ENCODE measurements at regions not wholly inside any gene's neighbourhood (a gene's known extent, or its start where the extent isn't known, plus 50 kb on each side); places are given as distances from the start of the nearest gene placed in this dataset.

DNA sequence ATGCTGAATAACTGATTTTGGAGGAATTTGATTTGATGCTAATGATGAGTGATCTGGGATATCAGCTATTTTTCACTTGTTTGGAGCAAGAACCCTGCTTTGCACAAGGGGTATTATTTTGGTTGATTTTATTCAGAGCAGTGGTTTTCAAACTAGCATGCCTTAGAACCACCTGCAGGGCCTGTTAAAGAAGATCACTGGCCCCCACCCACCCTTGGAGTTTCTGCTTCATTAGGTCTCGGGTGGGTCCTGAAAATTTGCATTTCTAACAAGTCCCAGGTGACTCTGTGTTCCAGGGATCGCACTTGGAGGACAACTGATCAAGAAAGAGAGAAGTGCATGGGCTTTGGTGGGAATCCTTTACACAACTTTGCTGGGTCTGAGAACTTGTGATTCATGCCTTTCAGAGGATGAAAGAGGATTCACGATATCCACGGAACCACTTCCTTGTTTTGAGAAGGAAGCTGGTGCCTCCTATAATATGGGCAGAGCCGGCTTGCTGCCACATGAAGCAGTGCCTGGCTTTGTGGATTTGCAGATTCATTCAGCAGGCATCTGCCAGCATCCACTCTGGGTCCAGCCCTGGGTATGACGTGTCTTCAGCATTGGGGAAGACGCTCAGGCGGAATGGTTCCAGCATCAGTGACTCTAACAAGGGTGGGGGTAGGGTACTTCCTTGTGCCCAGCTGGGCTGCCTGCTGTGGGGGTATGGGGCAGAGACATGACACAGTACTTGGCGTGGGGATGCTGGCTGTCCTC is 106.6 kb upstream of the PITX1 start:
- DNase-seq = peak in 2 of 56 donors; percentile 6

DNA sequence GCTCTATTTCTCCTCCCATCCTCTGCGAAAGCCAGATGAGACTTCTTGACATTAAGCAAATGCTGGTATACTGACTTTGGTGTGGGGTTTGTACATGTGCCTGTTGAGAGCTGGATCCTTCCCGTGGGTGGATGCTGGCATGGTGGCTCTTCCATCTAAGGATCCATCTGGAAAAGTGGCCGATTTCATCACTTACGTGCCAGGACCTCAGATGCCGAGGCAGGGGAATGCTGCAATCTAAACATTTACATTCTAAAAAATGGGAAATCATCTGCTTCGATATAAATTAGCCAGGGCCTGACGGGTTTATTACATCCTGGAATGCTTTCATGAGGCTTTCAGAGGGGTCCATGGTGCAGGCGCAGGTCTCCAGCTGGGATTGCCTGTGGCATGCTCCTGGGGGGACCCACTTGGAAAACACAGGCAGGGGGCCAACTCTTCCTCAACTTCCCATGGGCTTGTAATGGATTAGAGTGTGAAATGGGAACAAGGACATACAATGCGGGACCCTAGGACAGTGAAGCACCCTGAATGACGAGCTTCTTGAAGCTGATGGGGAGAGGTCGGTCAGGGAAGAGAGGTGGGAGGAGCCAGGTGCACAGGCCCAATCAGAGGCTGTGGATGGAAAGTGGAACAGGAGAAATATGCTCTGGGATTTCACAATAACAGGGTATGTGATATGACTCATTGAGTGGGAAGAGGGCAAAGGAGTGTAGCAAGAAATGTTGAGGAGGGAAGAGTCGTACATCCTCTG is 105.5 kb upstream of the PITX1 start:
- peak in 1 of 56 donors; percentile 3 for DNase-seq

DNA sequence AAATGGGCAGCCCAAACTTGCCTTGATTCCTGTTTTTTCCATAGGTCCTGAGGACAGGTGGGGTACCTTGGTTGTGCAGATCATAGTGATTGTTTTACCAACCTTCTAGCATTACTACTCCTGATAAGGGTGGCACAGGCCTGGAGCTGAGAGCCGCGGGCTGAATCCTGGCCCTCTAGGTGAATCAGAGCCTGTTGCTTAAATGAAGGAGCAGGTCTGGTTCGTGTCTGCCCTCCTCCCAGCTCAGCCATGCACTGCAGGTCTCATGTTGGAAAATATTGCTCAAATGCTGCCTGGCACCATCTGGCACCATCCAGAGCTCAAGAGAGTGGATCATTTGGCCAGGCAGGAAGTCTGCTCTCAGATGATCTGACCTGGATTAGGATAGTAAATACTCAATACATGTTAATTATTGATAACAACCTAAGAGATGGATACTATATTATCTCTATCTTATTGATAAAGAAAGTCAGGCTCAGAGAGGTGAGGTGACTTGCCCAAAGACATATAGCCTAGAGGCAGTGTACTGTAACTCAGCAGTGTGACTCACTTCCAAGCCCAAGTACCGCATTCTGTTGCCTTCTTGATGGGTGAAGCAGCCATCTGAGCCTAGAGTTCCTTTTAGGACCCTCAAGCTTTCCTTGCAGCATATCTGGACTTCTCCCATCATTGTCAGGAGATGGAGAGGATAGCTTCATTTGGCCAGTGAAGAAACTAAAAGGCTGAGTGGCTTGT is 104.3 kb upstream of the PITX1 start:
- no peak for DNase-seq

DNA sequence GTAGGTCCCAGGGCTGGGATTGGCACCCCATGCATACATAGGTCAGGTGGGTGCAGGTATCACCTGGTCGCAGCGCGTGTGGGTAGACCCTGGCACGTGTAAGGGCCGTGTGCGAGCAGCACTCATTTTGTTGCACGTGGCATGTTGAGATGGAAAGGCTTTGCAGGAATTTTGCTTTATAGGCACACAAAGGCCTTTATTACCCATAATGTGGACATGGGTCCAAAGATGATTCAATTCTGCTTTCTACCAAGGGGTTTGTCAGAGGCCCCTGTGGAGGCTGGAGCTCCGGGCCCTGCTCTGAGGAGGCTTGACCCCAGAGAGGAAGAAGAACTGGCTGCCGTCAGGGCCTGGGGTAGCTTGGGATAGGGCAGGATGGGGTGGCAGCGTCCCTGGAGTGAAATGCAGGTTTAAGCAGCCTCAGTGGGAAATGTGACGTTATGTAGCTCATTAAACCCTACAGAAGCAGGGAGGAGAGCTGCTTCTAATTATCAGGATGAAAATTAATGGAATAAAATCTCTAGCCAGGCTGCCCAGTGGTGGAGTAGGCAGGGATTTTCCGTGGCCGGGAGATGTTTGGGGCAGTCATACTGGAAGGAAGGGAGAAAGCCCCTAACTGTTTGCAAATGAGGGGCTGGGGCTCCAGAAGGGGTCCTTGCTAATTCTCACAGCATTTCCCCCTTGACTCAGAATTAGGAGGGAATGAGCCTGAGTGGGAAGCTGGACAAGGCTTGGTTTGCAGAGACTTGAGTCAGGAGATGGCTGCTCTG is 103.3 kb upstream of the PITX1 start:
- DNase-seq = no peak

DNA sequence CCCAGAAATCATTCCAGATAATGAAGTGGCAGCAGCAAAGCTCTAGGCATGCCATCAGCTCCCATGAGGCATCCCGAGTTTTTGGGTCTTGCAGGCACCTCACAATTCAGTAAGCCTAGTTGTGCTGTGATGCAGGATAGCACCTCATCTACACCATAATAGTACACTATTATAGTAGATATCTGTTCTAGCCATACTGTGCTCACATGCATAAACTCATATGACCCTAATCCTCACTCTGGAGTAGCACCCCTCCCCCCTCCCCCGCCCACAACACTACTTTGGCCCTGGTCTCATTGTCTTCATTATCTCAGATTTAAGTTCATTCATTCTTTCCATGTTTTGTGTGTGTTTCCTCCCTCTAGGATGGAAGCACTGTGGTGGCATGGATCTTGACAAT is 102.5 kb upstream of the PITX1 start:
- no peak for DNase-seq

DNA sequence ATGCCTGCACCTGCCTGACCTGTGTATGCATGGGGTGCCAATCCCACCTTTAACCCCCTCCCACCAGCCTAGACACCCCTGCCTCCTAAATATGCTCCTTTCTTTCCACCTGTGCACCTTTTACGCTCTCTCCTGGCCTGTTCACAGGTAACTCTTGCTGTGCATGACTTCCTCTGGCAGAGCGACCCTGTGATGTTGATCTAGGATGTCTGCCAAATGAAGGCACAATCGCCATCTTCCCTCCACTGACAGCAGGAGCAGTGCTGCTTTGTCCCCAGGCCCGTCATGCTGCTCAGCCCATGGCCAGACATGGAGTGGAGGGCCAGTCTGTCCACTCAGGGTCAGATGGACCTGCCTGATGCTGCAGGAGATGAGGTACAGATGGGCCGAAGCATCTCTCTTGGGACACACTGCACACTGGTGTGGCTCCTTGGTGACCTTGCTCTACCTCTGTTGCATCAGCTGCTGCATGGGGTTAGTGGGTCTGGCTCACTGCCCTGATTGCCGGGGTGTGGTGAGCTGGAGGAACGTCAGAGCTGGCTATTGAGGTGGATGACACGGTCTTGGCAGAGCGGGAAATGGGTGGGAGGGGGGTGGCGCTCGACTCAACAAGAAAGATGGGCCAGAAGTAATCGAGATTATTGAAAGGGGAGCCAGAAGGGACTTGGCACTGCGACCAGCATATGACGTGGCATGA is 101.7 kb upstream of the PITX1 start:
- DNase-seq = no peak

DNA sequence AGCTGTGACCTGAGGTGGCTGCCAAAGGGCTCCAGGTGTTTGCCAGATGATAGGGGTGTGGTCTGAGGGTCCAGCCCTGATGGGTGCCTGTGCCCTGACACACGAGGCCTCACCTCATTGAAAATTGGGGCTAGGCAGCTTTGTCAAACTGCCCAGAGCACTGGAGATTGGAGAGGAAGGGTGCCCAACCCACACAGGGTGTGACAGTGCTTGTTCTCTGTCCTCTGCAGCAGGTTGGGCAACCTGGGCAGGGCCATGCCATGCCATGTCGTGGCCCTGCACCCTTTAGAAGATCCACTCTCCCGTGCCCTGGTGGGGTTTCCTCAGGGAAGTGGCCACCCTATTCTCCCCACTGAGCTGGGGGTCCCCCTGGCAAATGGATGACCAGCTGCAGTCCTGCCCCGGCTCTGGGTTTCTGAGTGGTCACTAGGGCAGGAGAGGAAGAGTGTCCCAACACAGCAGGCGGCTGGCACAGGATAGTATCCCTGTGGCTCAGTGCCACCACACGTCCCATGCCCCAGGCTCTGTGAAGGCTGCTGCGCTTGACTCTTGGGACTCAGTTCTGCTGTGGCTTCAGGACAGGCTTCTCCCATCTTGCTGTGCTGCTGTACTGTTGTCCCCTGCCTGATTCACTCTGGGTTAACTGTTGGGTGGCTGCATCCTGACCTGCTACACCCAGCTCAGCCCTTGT is 100.8 kb upstream of the PITX1 start:
- DNase-seq = no peak

DNA sequence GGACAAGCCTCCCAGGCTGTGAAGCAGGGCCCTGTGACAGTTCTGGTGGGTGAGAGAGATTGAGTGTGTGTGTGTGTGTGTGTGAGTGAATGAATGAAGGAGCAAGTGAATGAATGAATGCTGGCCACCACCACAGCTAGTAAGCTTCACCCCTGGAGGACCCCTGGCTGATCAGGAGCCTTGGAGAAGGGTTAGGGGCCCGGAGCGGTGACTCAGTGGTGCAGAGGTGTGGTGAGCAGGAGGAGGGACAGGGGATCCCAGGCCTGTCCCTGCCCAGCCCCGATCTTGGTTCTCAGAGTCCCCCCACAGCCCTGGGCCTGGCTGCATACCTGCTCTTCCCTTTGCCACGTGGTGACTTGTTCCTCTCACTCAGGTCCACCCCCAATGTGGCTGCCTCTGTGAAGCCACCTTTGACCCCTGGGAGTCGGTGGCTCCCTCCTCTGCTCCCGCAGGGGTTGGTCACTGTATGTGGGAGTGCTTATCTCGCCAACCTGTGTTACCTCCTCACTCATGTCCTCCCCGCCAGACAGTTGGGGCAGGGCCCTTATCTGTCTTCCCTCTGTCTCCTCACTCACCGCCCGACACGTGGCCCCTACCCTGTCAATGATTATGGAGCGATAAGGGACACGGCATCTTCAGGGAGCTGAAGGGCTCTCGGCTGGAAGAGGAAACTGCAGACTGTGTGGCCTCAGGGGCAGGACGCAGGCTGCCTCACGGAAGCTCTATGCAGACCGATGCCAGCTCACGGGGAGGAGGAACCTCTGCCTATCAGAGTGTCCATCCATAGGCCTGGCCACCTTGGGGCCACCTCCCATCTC is 99.9 kb upstream of the PITX1 start:
- no peak for DNase-seq

DNA sequence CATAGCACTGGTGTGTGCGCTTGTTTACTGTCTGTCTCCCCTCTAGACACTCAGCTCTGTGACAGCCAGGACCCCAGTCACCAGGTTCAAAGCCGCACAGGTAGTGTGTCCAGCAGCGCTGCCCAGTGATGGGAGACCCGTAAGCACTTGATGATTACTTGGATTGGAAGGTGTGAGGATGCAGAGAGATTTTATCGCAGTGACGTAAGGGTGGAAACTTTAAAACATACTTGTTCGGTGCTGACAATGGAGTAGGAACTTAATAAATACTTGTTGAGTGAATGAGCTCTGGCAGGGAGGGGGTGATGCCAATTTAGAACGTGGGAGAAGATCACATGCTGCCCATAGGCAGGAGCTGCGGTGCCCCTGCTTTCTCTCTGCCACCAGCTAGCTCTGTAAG is 99.2 kb upstream of the PITX1 start:
- no peak for DNase-seq

DNA sequence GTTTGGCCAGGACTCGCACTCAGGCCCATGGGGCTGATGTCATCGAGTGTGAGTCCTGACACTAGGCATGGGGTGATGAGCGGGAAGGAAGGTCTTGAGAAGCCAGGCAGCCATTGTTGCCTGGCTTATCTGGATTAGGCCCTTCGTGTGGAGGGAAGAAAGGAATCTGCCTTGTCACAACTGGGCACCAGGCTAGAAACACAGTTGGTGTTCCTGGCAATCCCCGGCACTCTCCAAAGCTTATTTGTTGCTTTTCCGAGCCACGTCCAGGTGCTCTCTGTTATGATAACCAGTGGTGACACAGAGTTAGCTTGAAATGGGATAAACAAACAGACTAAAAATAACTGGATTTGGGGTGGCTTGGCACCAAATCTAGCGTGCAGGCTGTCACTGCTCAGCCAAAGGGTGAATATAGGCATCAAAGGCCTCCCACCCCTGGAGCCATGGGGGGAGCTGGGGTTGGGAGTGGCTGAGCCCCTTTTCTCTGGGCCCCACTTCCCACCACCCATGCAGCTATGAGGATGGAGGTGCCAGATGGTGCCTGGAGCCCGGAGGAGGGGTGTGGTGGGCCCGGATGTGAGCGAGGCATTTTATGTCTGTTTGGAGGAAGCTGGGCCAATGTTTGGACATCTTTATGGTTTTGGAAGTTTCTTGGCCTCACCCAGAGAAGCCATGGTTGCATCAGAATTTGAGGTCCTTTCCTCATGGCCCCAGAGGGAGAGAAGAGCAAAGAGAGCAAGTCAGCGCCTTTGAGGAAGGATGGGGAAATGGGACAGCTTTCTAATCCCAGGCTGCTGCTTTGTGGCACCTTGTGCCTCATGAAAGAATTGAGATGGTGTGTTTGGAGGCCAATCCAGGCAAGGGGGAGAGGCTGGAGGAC is 98.0 kb upstream of the PITX1 start:
- DNase-seq = no peak

DNA sequence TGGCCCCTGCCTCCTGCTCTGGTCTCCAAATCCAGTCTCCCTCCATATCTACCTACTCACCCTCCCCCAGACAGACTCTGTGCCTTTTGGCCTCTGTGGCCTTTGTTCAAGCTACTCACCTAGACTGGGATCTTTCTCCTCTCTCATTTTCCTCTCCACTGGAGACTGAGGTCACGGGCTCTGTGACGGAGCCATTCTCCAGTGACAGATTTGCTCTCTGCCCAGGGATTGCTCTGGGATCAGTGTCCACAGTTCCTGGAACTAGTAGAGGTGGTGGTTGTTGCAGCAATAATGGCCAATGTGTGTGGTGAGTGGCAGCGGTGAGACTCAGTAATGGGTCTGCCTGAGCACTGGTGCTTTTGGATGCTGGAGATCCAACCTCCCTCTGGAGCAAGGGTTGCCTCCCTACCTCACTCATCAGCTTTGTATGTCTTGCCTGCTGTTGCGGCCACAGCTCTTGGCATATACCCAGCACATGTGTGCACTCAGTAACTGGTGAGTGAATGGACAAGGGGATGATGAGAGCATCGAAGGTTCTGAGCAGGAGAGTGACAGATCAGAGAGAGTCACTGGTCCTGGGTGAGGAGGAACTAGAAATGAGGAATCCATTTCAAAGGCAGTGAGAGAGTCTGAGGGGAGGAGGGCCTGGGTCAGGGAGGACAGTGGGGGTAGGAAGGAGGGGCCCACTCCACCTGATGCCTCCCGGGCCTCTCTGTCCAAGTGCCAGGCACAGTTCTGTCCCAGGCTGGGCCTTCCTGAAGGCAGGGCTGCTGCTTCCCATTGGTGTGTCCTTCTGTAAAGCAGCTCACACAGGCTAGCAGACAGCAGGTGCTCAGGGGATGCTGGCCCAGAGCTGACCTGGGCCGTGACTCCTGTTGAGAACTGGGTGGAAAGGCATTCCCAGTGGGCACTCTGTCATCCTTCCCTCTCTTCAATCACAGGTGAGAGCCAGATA is 96.5 kb upstream of the PITX1 start:
- no peak for DNase-seq

DNA sequence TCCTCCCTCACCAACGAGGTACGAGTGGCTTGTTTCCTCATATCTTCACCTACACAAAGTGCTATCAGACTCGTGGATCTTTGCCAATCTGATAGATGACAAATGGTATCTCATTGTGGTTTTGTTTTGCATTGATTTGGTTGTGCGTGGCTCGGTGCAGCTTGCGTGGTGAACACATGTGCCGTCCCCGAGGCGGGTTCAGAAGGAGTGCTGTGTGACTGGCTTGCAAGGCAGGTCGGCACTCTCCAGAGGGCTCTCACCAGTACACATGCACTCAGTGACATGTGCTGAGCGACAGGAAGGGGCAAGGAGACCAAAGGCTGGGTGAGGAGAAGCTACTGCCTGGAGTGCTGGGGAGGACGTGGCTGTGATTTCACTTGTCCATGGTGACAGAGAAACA is 95.3 kb upstream of the PITX1 start:
- no peak for DNase-seq

DNA sequence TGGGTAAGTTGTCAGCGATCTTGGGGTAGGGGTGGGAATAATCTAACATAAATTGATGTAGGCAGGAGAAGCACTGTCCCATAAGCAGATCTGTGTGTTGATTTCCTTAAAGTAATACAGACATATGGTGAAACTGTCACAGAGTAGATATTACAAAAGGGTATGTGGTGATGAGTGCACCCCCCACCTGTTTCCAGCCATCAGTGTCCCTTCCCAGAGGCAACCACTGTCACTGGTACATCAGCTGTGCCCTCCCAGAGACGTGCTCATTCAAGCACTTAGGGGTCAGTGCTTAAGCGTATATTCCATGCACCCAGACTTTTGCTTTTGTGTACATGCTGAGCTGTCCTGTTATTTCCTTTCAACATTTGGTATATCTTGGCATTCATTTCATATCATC is 94.3 kb upstream of the PITX1 start:
- DNase-seq = no peak

DNA sequence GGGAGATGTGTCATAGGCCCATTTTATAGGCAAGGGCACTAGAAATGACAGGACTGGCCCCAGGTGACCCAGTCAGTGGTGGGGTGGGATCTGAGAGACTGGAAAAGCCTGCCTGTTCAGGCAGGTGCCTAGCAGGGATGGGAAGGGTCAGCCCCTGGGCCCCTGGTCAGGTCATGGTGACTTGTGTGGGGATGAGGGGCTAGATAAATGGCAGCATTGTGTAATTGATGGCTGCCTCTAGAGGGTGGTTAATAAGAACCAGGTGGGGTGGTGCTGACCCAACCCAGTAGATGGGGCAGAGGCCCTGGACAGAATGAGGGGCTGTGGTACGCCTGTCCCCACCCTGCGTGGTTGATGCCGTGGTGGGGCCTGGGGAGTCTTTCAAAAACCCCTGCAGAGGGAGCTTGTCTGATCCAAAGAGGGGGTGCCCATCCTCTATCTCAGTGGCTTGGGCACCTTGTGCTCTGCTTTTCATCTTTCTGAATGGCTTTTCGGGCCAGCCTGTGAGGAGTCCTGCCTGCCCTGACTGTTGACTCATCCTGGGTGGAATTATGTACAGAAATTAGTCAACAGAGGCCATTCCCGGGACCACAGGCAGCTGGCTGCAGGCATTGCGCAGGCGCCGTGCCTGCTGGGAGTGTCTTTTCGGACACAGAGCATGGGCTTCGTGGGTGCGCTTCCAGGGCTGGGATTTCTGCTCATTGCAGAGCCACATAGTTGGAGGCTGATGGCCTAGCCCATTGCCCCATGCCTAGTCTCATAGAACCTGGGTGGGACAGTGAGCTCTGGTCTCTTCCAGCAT is 93.6 kb upstream of the PITX1 start:
- DNase-seq = no peak

DNA sequence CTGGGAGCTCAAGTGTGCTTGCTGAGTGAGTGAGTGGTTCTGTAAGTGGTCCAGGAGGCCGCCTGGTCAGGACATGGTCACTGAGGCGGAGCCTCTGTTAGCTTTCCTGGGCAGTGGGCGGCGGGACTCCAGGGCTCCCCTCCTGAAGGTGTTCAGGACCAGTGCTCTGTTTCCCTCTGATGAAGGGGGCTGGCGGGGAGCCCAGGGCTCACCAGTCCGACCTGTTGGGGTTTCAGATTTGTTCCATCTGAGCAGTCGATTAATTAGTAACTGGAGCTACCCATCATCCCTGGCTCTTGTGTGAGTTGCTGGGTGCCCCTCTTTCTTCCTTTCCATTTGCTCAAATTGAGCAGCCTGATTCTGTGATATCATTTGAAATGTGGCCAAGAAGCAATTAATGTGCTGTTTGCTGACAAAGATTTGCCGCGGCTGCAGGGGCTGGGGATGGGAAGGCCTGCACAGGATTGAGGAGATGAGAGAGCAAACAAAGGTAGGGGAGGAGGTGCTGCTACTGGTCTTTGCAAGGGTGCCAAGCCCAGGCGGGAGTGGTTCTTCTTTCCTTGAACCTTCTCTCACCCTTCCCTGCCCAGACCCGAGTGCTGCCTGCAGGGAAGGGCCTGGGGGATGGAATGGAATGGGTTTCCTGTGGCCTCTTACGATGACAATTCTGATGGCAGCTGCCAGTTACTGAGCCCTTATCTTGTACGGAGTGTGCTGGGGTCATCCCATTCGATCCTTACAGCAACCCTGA is 92.8 kb upstream of the PITX1 start:
- DNase-seq = no peak

DNA sequence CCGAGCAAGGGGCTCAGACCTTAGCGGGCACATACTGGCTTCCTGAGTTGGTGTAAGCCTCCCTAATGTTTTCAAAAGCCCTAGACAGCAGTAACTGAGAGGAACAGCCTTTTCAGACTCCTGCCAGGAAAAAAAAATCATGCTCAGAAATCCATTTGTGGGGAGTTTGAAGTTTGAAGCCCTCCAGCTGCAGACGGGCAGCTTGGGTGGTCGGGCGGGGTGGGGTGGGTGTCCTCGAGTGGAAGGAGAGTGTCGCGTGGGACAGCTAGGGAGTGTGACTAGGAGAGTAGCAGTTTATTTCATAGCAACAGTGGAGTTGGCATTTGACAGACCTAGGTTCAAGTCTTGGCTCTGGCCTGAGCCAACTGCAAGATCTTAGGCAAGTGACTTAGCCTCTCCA is 90.7 kb upstream of the PITX1 start:
- DNase-seq = no peak
